IMR-90 (cell line): ENCODE measurements at regions not wholly inside any gene's neighbourhood (a gene's known extent, or its start where the extent isn't known, plus 50 kb on each side); places are given as distances from the start of the nearest gene placed in this dataset.

Source experiments
- BHLHE40 ChIP-seq: fragments of 150-350 bp; IDR thresholded peaks from 2 replicates; pipeline ENCODE4 v1.6.1; 2016; ENCODE audit warnings: mild to moderate bottlenecking, low read depth, low read length
- CEBPB ChIP-seq: IDR thresholded peaks from 2 replicates; pipeline ENCODE4 v1.6.1; 2012; ENCODE audit warnings: low read depth, low read length, improper control_type of control experiment
- CHD1 ChIP-seq: IDR thresholded peaks from 2 replicates; pipeline ENCODE4 v1.6.1; 2012; ENCODE audit warnings: low read depth, low read length, improper control_type of control experiment
- FOS ChIP-seq: fragments of 150-350 bp; IDR thresholded peaks from 2 replicates; pipeline ENCODE4 v1.6.1; 2016; ENCODE audit warnings: low read depth, low read length
- MAFK ChIP-seq: IDR thresholded peaks from 2 replicates; pipeline ENCODE4 v1.6.1; 2012; ENCODE audit warnings: low read depth, low read length, improper control_type of control experiment
- MAZ ChIP-seq: IDR thresholded peaks from 2 replicates; pipeline ENCODE4 v1.6.1; 2012; ENCODE audit warnings: low read depth, mild to moderate bottlenecking, low read length, improper control_type of control experiment, moderate library complexity, borderline replicate concordance
- POLR2A ChIP-seq: IDR thresholded peaks from 2 replicates; pipeline ENCODE4 v1.6.1; 2012; ENCODE audit warnings: mild to moderate bottlenecking, low read depth, low read length
- RAD21 ChIP-seq: IDR thresholded peaks from 2 replicates; pipeline ENCODE4 v1.6.1; 2012; ENCODE audit warnings: low read length, improper control_type of control experiment
- RFX5 ChIP-seq: IDR thresholded peaks from 2 replicates; pipeline ENCODE4 v1.8.0; 2012; ENCODE audit warnings: low read depth, mild to moderate bottlenecking, low read length, moderate library complexity
- TF ChIP-seq, protein P1 (sequence below): conservative IDR thresholded peaks from 2 replicates; pipeline ENCODE4 v1.5.1; 2012; ENCODE audit warnings: mild to moderate bottlenecking, low read depth, low read length, improper control_type of control experiment

DNA sequence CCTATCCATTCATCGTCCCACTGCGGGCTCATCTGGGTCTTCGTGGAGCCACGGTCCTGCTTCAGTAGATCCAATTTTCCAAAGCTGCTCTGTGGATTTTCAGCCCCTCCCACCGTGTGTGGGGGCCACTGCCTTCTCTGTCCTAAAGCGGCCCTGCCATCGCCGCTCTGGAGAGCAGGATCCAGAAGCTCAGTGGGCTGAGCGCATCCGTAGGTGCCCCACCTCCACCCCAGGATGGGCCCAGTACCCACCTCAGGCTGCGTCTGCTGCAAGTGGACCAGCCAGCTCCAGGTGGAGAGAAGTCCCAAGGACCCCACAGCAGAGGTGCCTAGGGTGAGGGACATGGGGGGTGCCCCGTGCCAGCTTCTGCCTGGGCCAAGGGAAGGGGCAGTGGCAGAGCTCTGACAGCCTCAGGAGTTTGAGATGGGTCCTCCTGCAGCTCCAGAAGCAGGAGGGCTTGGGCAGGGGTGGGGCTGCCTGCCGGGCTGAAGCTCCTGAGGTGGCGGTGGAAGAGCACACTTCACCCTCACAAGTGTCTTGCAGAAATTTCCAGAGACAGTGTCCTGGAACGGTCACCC is 148.1 kb upstream of the C14orf180 start:
- no peak for TF ChIP-seq RFX5
- no peak for TF ChIP-seq BHLHE40
- TF ChIP-seq, protein P1, sequence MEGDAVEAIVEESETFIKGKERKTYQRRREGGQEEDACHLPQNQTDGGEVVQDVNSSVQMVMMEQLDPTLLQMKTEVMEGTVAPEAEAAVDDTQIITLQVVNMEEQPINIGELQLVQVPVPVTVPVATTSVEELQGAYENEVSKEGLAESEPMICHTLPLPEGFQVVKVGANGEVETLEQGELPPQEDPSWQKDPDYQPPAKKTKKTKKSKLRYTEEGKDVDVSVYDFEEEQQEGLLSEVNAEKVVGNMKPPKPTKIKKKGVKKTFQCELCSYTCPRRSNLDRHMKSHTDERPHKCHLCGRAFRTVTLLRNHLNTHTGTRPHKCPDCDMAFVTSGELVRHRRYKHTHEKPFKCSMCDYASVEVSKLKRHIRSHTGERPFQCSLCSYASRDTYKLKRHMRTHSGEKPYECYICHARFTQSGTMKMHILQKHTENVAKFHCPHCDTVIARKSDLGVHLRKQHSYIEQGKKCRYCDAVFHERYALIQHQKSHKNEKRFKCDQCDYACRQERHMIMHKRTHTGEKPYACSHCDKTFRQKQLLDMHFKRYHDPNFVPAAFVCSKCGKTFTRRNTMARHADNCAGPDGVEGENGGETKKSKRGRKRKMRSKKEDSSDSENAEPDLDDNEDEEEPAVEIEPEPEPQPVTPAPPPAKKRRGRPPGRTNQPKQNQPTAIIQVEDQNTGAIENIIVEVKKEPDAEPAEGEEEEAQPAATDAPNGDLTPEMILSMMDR: no peak
- no peak for TF ChIP-seq CEBPB
- no peak for TF ChIP-seq MAZ
- TF ChIP-seq POLR2A: no peak
- TF ChIP-seq CHD1: no peak
- no peak for TF ChIP-seq FOS
- no peak for TF ChIP-seq RAD21
- no peak for TF ChIP-seq MAFK
